Caco-2 (cell line): ENCODE measurements at regions not wholly inside any gene's neighbourhood (a gene's known extent, or its start where the extent isn't known, plus 50 kb on each side); places are given as distances from the start of the nearest gene placed in this dataset.
A peak's percentile ranks its signal among the peaks of the same experiment; 100 is the strongest.

Experiments
- BruUV-seq: library from RNA; stranded (reverse); fragments of 400-500 nt; replicated peaks from 2 replicates; lab custom pipeline; 2021; lab: Mats Ljungman, UMichigan
- CTCF ChIA-PET: fragments of 300-600 bp; sonication (Branson Sonifier 250); formaldehyde crosslinking; loops from one replicate; lab custom pipeline; 2022; ENCODE audit warnings: antibody characterized with exemption; lab: Charles Lee
- POLR2A ChIA-PET: fragments of 300-600 bp; sonication (Branson Sonifier 250); formaldehyde crosslinking; loops from one replicate; lab custom pipeline; 2022; ENCODE audit warnings: antibody characterized with exemption; lab: Charles Lee
- DNase-seq, 2 experiments: peaks; one replicate each; pipeline versions ENCODE4 v3.0.0 to v3.0.0-alpha.2; 2020 to 2022
- H3K27me3 ChIP-seq: replicated peaks from 2 replicates; pipeline ENCODE4 v1.6.0; 2011; ENCODE audit warnings: low read length; ENCODE audit not compliant: control insufficient read depth, insufficient read depth
- H3K36me3 ChIP-seq: 2 replicates; pipeline ENCODE4 v1.5.1; 2011; ENCODE audit warnings: low read length; ENCODE audit not compliant: control insufficient read depth, insufficient read depth
- H3K4me1 ChIP-seq: fragments of 250-450 bp; sonication (Bioruptor Pico); 2 replicates; pipeline ENCODE4 v1.5.1; 2020; ENCODE audit warnings: mild to moderate bottlenecking
- H3K4me3 ChIP-seq: 2 replicates; pipeline ENCODE4 v1.5.1; 2011; ENCODE audit warnings: low read depth, mild to moderate bottlenecking, control low read depth, low read length
- H3K9me3 ChIP-seq: fragments of 250-450 bp; sonication (Bioruptor Pico); 2 replicates; pipeline ENCODE4 v1.5.1; 2020; ENCODE audit warnings: mild to moderate bottlenecking, moderate library complexity
- H3K27ac Mint-ChIP-seq: one replicate; pipeline ENCODE4 v1.8.0; 2022; ENCODE audit warnings: mixed read lengths; ENCODE audit not compliant: unreplicated experiment
- H3K27me3 Mint-ChIP-seq: one replicate; pipeline ENCODE4 v1.8.0; 2022; ENCODE audit warnings: mixed read lengths; ENCODE audit not compliant: insufficient read depth, unreplicated experiment
- H3K36me3 Mint-ChIP-seq: one replicate; pipeline ENCODE4 v1.8.0; 2022; ENCODE audit warnings: mild to moderate bottlenecking, mixed read lengths; ENCODE audit not compliant: insufficient read depth, unreplicated experiment
- H3K4me1 Mint-ChIP-seq: one replicate; pipeline ENCODE4 v1.8.0; 2022; ENCODE audit warnings: low read depth, mixed read lengths; ENCODE audit not compliant: unreplicated experiment
- H3K4me3 Mint-ChIP-seq: one replicate; pipeline ENCODE4 v1.8.0; 2022; ENCODE audit warnings: mild to moderate bottlenecking, moderate library complexity, mixed read lengths; ENCODE audit not compliant: unreplicated experiment
- H3K9me3 Mint-ChIP-seq: one replicate; pipeline ENCODE4 v1.8.0; 2022; ENCODE audit warnings: mixed read lengths; ENCODE audit not compliant: unreplicated experiment
- intact Hi-C: fragments of 100-400 bp; cut with micrococcal nuclease; formaldehyde crosslinking; loops from one replicate; pipeline ENCODE4 v1.10.0; 2022; ENCODE audit not compliant: unreplicated experiment
- TF ChIP-seq, protein P1 (sequence below), 2 experiments: fragments of 200-600 bp in 1 of 2; IDR thresholded peaks; 1 replicate in 1 of 2; 2 replicates in 1 of 2; pipeline versions ENCODE4 v1.5.1 to v1.8.0; 2011 to 2022; ENCODE audit warnings: antibody characterized with exemption in 1 of 2, control low read depth in 1 of 2, inconsistent platforms in 1 of 2, low read depth in 1 of 2, low read length in 1 of 2, mild to moderate bottlenecking in 1 of 2, moderate library complexity in 1 of 2; ENCODE audit not compliant: insufficient read depth in 1 of 2, severe bottlenecking in 1 of 2, unreplicated experiment in 1 of 2

GRCh38 chr11:129655247-129655832 lies 160.3 kb upstream of the TMEM45B start:
- DNase-seq = no peak
- BruUV-seq = no TSS peak
- H3K36me3 ChIP-seq = no peaks in the 10 kb centered on the region
- H3K4me1 ChIP-seq = no peaks in the 10 kb centered on the region
- peaks cover 12% of the 10 kb centered on the region for H3K9me3 ChIP-seq
- TF ChIP-seq, protein P1, sequence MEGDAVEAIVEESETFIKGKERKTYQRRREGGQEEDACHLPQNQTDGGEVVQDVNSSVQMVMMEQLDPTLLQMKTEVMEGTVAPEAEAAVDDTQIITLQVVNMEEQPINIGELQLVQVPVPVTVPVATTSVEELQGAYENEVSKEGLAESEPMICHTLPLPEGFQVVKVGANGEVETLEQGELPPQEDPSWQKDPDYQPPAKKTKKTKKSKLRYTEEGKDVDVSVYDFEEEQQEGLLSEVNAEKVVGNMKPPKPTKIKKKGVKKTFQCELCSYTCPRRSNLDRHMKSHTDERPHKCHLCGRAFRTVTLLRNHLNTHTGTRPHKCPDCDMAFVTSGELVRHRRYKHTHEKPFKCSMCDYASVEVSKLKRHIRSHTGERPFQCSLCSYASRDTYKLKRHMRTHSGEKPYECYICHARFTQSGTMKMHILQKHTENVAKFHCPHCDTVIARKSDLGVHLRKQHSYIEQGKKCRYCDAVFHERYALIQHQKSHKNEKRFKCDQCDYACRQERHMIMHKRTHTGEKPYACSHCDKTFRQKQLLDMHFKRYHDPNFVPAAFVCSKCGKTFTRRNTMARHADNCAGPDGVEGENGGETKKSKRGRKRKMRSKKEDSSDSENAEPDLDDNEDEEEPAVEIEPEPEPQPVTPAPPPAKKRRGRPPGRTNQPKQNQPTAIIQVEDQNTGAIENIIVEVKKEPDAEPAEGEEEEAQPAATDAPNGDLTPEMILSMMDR (IDR thresholded peaks at IDR 0.05; ENCODE audit: insufficient read depth in 1 of 2, low read depth in 1 of 2, low read length in 1 of 2, severe bottlenecking in 1 of 2, unreplicated experiment in 1 of 2) = no peak
- ChIA-PET POLR2A (no interaction called here), CTCF (no interaction called here)
- no peak overlapping the region for H3K4me3 ChIP-seq
- no peak overlapping the region for H3K27ac Mint-ChIP-seq
- H3K4me3 Mint-ChIP-seq = no peak overlapping the region
- no peaks in the 10 kb centered on the region for H3K36me3 Mint-ChIP-seq
- H3K9me3 Mint-ChIP-seq = peaks cover 34% of the 10 kb centered on the region
- H3K27me3 Mint-ChIP-seq = peaks cover 3% of the 10 kb centered on the region
- H3K27me3 ChIP-seq = no peaks in the 10 kb centered on the region
- intact Hi-C loops = no loop called here
- H3K4me1 Mint-ChIP-seq = no peaks in the 10 kb centered on the region

DNA sequence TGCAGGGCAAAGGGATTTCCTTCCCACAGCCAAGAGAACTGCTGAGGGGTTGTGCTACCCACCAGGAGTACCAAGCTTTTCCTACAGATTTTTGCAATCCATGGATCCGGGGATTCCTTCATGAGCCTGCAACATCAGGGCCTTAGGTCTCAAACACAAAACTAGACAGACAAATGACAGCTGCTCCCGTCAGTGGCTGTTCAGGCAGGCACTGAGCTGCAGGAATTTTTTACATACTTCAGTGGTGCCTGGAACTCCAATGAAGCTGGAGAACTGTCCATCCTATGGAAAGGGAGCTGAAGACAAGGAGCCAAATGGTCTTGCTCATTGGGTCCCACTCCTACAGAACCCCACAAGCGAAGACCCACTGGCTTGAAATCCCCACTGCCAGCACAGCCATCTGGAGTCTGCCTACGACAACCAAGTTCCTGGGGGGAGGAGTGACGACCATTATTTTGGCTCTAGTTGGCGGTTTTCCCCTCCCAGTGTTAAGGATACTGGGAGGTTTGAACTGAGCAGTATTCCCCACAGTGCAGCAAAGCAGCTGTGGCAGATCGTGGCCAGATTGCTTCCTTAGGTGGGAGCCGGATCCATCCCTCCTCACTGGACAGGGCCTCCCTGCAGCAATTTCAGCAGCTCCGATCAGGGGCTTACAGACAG lies 157.7 kb upstream of the TMEM45B start:
- CTCF ChIA-PET = interaction anchor here (0.7 kb wide), 1 partner anchor 39 kb away, joined by 3 read pairs; no protein-coding TSS in a partner anchor

DNA sequence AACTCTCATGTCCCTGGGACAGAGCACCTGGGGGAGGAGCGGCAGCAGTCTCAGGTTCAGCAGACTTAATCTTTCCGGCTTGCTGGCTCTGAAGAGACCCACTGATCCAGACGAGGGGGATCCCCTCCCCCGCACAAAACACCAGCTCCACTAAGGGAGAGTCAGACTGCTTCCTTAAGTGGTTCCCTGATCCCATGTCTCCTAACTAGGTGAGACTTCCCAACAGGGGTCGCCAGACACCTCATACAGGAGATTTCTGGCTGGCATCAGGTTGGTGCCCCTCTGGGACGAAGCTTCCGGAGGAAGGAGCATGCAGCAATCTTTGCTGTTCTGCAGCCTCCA lies 157.2 kb upstream of the TMEM45B start:
- Histone ChIP-seq H3K4me1 (no peaks in the 10 kb centered on the region), H3K27me3 (no peaks in the 10 kb centered on the region), H3K4me3 (no peak overlapping the region), H3K9me3 (peaks cover 12% of the 10 kb centered on the region), H3K36me3 (no peaks in the 10 kb centered on the region)
- no peak overlapping the region for H3K27ac Mint-ChIP-seq
- BruUV-seq = no TSS peak
- no peaks in the 10 kb centered on the region for H3K4me1 Mint-ChIP-seq
- POLR2A ChIA-PET = no interaction called here
- peaks cover 43% of the 10 kb centered on the region for H3K9me3 Mint-ChIP-seq
- TF ChIP-seq, protein P1 (IDR thresholded peaks at IDR 0.05; ENCODE audit: insufficient read depth in 1 of 2, low read depth in 1 of 2, low read length in 1 of 2, severe bottlenecking in 1 of 2, unreplicated experiment in 1 of 2) = peak in 1 of 2 experiments; percentile 1
- H3K36me3 Mint-ChIP-seq = no peaks in the 10 kb centered on the region
- CTCF ChIA-PET = interaction anchor here (0.7 kb wide), 1 partner anchor 38 kb away, joined by 3 read pairs; no protein-coding TSS in a partner anchor
- DNase-seq = no peak
- H3K27me3 Mint-ChIP-seq = no peaks in the 10 kb centered on the region
- no peak overlapping the region for H3K4me3 Mint-ChIP-seq
- intact Hi-C loops = no loop called here

More for the DNA sequence above, 157.7 kb upstream of the TMEM45B start:
- Mint-ChIP-seq H3K27ac (no peak overlapping the region), H3K4me1 (no peaks in the 10 kb centered on the region), H3K9me3 (peaks cover 38% of the 10 kb centered on the region), H3K27me3 (no peaks in the 10 kb centered on the region), H3K4me3 (no peak overlapping the region), H3K36me3 (no peaks in the 10 kb centered on the region)
- DNase-seq = no peak
- H3K4me3 ChIP-seq = no peak overlapping the region
- H3K27me3 ChIP-seq = no peaks in the 10 kb centered on the region
- POLR2A ChIA-PET = no interaction called here
- H3K9me3 ChIP-seq = peaks cover 12% of the 10 kb centered on the region
- BruUV-seq = no TSS peak
- no peaks in the 10 kb centered on the region for H3K4me1 ChIP-seq
- intact Hi-C loops = no loop called here
- no peaks in the 10 kb centered on the region for H3K36me3 ChIP-seq
- TF ChIP-seq, protein P1 (IDR thresholded peaks at IDR 0.05; ENCODE audit: insufficient read depth in 1 of 2, low read depth in 1 of 2, low read length in 1 of 2, severe bottlenecking in 1 of 2, unreplicated experiment in 1 of 2) = no peak
